PC-3 (cell line): ENCODE measurements at regions not wholly inside any gene's neighbourhood (a gene's known extent, or its start where the extent isn't known, plus 50 kb on each side); places are given as distances from the start of the nearest gene placed in this dataset.

Experiments
- ATAC-seq: fragments of 200-7000 bp; cut with Tn5 transposase; 2 replicates; pipeline ENCODE4 v1.9.1; 2020; ENCODE audit warnings: mild to moderate bottlenecking, moderate library complexity
- BruUV-seq: library from RNA; stranded (reverse); fragments of 400-500 nt; replicated peaks from 2 replicates; lab custom pipeline; 2021; lab: Mats Ljungman, UMichigan
- CTCF ChIA-PET: fragments of 300-600 bp; sonication (Branson Sonifier 250); formaldehyde crosslinking; loops from one replicate; lab custom pipeline; 2022; ENCODE audit warnings: antibody characterized with exemption; lab: Charles Lee
- POLR2A ChIA-PET: fragments of 300-600 bp; sonication (Branson Sonifier 250); formaldehyde crosslinking; loops from one replicate; lab custom pipeline; 2022; ENCODE audit warnings: antibody characterized with exemption; ENCODE audit not compliant: unreplicated experiment; lab: Charles Lee
- DNase-seq: peaks from one replicate; pipeline ENCODE4 v3.0.0-alpha.2; 2015
- H2AFZ ChIP-seq: fragments of 300-600 bp; sonication (generic); 2 replicates; pipeline ENCODE4 v1.6.0; 2016; ENCODE audit warnings: antibody characterized with exemption, low read length
- H3F3A ChIP-seq: fragments of 300-600 bp; sonication (generic); one replicate; pipeline ENCODE4 v1.6.0; 2017; ENCODE audit warnings: antibody characterized with exemption, low read length, control low read depth, mild to moderate bottlenecking; ENCODE audit not compliant: unreplicated experiment
- H3K27ac ChIP-seq: fragments of 300-600 bp; sonication (generic); 2 replicates; pipeline ENCODE4 v1.5.1; 2016; ENCODE audit warnings: mild to moderate bottlenecking, low read length
- H3K27me3 ChIP-seq: fragments of 300-600 bp; sonication (generic); 2 replicates; pipeline ENCODE4 v1.6.1; 2016; ENCODE audit warnings: low read length, mixed read lengths
- H3K36me3 ChIP-seq: fragments of 300-600 bp; sonication (generic); 2 replicates; pipeline ENCODE4 v1.6.1; 2016; ENCODE audit warnings: low read depth, mixed run types, low read length, mixed read lengths
- H3K4me1 ChIP-seq: fragments of 300-600 bp; sonication (generic); 2 replicates; pipeline ENCODE4 v1.5.1; 2016; ENCODE audit warnings: low read length; ENCODE audit not compliant: insufficient read depth
- H3K4me2 ChIP-seq: fragments of 300-600 bp; sonication (generic); 2 replicates; pipeline ENCODE4 v1.6.0; 2016; ENCODE audit warnings: low read length
- H3K4me3 ChIP-seq: fragments of 300-600 bp; sonication (generic); 2 replicates; pipeline ENCODE4 v1.5.1; 2016; ENCODE audit warnings: mild to moderate bottlenecking, low read length, mixed read lengths
- H3K79me2 ChIP-seq: fragments of 300-600 bp; sonication (generic); 2 replicates; pipeline ENCODE4 v1.6.1; 2017; ENCODE audit warnings: low read length, mixed read lengths
- H3K9ac ChIP-seq: fragments of 300-600 bp; sonication (generic); 2 replicates; pipeline ENCODE4 v1.6.0; 2016; ENCODE audit warnings: mild to moderate bottlenecking, low read length
- H3K9me2 ChIP-seq: fragments of 300-600 bp; sonication (generic); replicated peaks from 2 replicates; pipeline ENCODE4 v1.6.1; 2016; ENCODE audit warnings: mixed run types, low read length, mixed read lengths
- H3K9me3 ChIP-seq: fragments of 300-600 bp; sonication (generic); 2 replicates; pipeline ENCODE4 v1.6.1; 2016; ENCODE audit warnings: low read length, mixed read lengths
- H4K20me1 ChIP-seq: fragments of 300-600 bp; sonication (generic); 2 replicates; pipeline ENCODE4 v1.6.1; 2016; ENCODE audit warnings: low read length, mixed read lengths
- EZH2 ChIP-seq: fragments of 300-600 bp; sonication (generic); IDR thresholded peaks from one replicate; pipeline ENCODE4 v1.6.1; 2017; ENCODE audit warnings: antibody characterized with exemption, mild to moderate bottlenecking, low read length; ENCODE audit not compliant: unreplicated experiment
- EZH2phosphoT487 ChIP-seq: fragments of 300-600 bp; sonication (generic); IDR thresholded peaks from 2 replicates; pipeline ENCODE4 v1.6.1; 2018; ENCODE audit warnings: mild to moderate bottlenecking, antibody characterized with exemption, low read length, borderline replicate concordance
- intact Hi-C: fragments of 100-400 bp; cut with micrococcal nuclease; formaldehyde crosslinking; loops from 2 replicates; pipeline ENCODE4 v1.9.0; 2023
- TF ChIP-seq, protein P1 (sequence below): fragments of 300-600 bp; sonication (generic); conservative IDR thresholded peaks from 2 replicates; pipeline ENCODE4 v1.5.1; 2017; ENCODE audit warnings: antibody characterized with exemption, low read depth, mild to moderate bottlenecking, low read length

DNA sequence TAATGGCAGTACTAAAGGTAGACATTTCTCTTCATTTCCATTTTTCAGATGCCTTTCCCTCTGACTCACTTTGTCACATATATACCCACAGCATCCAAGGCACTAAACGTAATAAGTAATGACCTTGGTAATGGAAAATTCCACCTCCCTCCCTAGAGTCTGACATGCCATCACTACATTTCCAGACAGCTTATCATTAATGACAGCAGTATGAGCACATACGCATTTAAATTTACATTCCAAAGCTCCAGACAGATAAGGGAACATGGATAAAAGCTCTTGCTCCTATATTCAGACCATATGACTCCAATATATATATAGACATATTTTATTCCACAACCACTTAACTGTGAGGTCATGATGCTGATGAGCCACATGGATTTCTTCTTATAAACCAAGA, 191.7 kb upstream of the GORAB start:
- no peaks in the 10 kb centered on the region for H3F3A ChIP-seq
- ChIA-PET POLR2A (no interaction called here), CTCF (no interaction called here)
- H3K36me3 ChIP-seq: no peaks in the 10 kb centered on the region
- no peaks in the 10 kb centered on the region for H4K20me1 ChIP-seq
- intact Hi-C loops: no loop called here
- DNase-seq (no peak), ATAC-seq (no peak)
- no peaks in the 10 kb centered on the region for H3K4me1 ChIP-seq
- H3K27me3 ChIP-seq: peaks cover 44% of the 10 kb centered on the region
- H3K9me3 ChIP-seq: no peaks in the 10 kb centered on the region
- no peak overlapping the region for H3K9ac ChIP-seq
- H3K4me3 ChIP-seq: no peak overlapping the region
- no peak overlapping the region for H2AFZ ChIP-seq
- H3K79me2 ChIP-seq: no peaks in the 10 kb centered on the region
- no TSS peak for BruUV-seq
- no peak for TF ChIP-seq EZH2
- TF ChIP-seq, protein P1, sequence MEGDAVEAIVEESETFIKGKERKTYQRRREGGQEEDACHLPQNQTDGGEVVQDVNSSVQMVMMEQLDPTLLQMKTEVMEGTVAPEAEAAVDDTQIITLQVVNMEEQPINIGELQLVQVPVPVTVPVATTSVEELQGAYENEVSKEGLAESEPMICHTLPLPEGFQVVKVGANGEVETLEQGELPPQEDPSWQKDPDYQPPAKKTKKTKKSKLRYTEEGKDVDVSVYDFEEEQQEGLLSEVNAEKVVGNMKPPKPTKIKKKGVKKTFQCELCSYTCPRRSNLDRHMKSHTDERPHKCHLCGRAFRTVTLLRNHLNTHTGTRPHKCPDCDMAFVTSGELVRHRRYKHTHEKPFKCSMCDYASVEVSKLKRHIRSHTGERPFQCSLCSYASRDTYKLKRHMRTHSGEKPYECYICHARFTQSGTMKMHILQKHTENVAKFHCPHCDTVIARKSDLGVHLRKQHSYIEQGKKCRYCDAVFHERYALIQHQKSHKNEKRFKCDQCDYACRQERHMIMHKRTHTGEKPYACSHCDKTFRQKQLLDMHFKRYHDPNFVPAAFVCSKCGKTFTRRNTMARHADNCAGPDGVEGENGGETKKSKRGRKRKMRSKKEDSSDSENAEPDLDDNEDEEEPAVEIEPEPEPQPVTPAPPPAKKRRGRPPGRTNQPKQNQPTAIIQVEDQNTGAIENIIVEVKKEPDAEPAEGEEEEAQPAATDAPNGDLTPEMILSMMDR: no peak
- TF ChIP-seq EZH2phosphoT487: no peak
- H3K9me2 ChIP-seq: no peaks in the 10 kb centered on the region
- no peak overlapping the region for H3K4me2 ChIP-seq
- no peak overlapping the region for H3K27ac ChIP-seq

DNA sequence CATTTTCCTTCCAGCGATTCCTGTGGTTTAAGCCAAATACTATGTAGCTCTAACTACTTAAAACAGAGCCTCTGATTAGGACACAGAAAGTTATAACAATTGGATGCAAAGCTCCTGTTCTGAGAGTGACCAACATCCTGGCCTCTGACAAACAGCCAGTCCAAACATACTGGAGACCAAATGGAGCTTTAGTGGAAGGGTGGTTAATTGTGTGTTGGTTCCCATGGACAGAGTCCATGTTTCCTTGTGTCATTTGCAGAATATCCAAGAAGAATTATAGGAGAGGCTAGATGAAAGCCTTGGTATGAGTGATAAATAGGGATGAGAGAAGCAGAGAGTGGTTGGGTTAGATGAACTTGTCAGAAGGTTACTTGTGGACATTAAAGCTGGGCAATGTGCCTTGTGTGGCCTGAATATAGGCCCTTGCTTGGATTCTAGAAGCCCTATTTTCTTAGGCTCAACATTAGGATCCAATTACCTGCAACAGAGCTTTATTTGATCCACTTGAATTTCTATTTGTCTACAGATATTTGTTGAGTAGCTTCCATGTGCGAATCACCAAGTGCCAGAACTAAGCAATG, 180.5 kb upstream of the GORAB start:
- POLR2A ChIA-PET: no interaction called here
- Histone ChIP-seq H3F3A (no peaks in the 10 kb centered on the region), H3K79me2 (no peaks in the 10 kb centered on the region), H3K27me3 (0 out of 2 replicates have a peak, but pooled peaks cover 6% of the 10 kb centered on the region), H3K9ac (no peak overlapping the region), H3K4me1 (no peaks in the 10 kb centered on the region), H3K36me3 (no peaks in the 10 kb centered on the region), H3K4me3 (no peak overlapping the region), H4K20me1 (no peaks in the 10 kb centered on the region), H3K4me2 (no peak overlapping the region), H3K27ac (no peak overlapping the region), H2AFZ (no peak overlapping the region), H3K9me3 (no peaks in the 10 kb centered on the region), H3K9me2 (no peaks in the 10 kb centered on the region)
- CTCF ChIA-PET: no interaction called here
- no peak for DNase-seq
- BruUV-seq: no TSS peak
- ATAC-seq: no peak
- no peak for TF ChIP-seq EZH2
- no peak for TF ChIP-seq EZH2phosphoT487
- TF ChIP-seq, protein P1: no peak
- intact Hi-C loops: no loop called here

DNA sequence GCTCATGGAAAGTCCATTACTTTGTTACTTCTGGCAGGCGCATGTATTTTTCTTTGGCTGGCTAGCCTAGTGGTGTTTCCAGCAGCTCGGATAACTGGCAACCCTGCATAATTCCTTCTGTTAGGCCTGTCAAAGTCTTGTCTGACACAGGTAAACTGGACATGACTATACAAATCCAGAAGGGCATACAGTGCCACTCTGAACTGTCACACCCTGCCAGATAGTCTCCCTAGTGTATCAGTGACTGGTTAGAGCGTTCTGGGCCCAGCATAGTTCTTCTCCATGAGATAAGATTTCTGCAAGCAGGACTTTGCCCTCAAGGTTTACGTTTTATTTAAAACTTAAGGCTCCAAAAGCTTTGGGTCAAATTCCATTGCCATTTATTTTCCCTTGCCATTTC, 177.7 kb upstream of the GORAB start:
- H3K9me3 ChIP-seq: 0 out of 2 replicates have a peak, but pooled peaks cover 7% of the 10 kb centered on the region
- no peaks in the 10 kb centered on the region for H4K20me1 ChIP-seq
- H3K27ac ChIP-seq: no peak overlapping the region
- CTCF ChIA-PET: no interaction called here
- DNase-seq (no peak), ATAC-seq (no peak)
- no peaks in the 10 kb centered on the region for H3F3A ChIP-seq
- H3K9ac ChIP-seq: no peak overlapping the region
- H3K4me1 ChIP-seq: no peaks in the 10 kb centered on the region
- intact Hi-C loops: no loop called here
- no peak overlapping the region for H3K4me2 ChIP-seq
- no peaks in the 10 kb centered on the region for H3K9me2 ChIP-seq
- no TSS peak for BruUV-seq
- no peaks in the 10 kb centered on the region for H3K79me2 ChIP-seq
- TF ChIP-seq EZH2phosphoT487: no peak
- no peak for TF ChIP-seq EZH2
- TF ChIP-seq, protein P1: no peak
- 0 out of 2 replicates have a peak, but pooled peaks cover 6% of the 10 kb centered on the region for H3K27me3 ChIP-seq
- no peak overlapping the region for H2AFZ ChIP-seq
- no peak overlapping the region for H3K4me3 ChIP-seq
- no peaks in the 10 kb centered on the region for H3K36me3 ChIP-seq
- POLR2A ChIA-PET: no interaction called here
